ENCODE measurements at regions not wholly inside any gene's neighbourhood (a gene's known extent, or its start where the extent isn't known, plus 50 kb on each side); places are given as distances from the start of the nearest gene placed in this dataset.
A peak's percentile ranks its signal among the peaks of the same experiment; 100 is the strongest.

DNA sequence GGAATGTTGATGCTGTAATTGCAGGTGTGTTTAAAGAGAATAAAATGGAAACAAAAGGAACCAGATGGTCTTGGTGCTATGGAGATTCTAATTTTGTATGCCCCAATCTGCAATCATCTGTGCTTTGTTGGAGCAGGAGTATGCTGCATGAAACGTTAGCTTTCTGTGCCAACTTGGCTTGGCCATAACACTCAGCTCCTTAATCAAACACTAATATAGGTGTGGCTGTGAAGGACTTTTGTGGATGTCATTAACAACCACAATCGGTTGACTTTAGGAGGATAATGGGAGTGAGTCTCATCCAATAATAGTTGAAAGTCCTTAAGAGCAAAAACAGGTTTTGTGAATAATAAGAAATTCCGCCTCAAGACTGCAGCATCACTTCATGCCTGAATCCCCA lies 399.2 kb downstream of the NLGN4X start:
- DNase-seq (ENCODE audit: low read depth): no peak

DNA sequence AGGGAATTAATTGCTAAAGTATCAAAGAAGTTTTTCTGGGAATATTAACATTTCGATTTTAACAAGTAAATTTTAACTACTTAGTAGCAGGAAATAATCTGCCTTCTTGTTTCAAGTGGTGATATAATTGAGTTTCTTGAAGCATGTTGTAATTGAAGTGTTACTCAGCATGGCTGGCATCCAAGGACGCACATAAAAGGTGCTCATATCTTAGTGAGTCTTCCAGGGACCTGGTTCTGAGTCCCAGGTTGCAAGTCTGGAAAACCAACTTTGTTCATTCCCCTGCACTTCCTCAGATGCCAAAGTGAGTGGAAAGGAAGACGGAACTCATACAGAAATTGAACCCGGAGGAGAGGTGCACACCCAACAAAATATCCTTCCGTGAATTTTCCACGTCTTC lies 399.6 kb downstream of the NLGN4X start:
- no peak for DNase-seq (ENCODE audit: low read depth)

DNA sequence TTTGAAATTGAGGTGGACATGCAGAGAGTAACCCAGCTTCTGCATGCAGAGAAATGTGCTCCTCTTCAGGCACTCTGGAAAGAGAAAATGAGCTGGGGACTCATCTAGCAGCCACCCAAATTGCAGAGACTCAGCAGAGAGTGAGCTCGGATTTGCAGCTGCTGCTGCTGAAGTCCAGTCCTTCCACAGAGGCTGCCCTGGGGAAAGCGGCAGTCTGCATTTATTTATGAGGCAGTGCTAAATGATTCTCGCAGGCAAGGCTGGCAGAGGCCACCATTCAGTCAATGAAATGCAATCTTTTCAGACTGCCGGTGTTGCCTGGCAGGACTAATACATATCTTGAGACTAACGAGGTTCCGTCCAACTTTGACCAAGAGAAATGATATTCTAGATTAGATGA lies 404.8 kb downstream of the NLGN4X start:
- DNase-seq (ENCODE audit: low read depth): no peak

DNA sequence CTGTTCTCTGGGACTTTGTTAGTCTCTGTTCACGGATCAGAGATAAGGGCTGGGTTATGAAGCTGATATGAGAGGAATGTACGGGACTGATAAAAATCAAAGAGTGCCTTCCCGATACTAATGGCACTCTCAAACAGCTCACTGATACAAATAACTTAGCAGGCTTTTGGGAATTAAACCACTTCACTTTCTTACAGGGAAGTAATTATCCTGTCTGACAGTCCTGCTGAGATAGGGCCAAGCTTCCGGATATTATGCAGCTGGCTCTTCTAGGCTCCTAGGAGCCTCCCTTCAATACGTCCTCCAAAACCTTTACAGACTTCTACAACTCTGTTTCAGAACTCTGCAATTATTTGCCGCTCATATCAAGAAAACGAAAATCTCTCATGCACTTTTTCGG lies 418.0 kb downstream of the NLGN4X start:
- no peak for DNase-seq (ENCODE audit: low read depth)

DNA sequence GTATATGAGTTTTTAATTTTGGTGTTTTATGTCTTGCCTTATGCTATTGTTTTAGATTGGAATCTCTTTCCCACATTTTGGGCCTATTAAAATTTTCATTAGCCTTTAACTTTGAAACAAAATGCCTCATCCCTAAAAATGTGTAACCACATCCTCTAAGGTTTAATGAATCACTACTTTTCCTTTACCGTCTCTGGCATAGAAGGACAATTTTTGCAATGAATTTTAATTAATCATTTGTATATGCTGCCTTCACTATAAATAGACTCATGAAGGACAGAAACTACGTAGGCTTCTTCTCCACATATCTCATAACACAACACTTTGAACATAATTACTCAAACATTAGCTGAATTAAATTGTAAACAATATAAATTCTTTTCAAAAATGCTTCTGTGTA lies 421.5 kb downstream of the NLGN4X start:
- DNase-seq (ENCODE audit: low read depth): peak; percentile 8

DNA sequence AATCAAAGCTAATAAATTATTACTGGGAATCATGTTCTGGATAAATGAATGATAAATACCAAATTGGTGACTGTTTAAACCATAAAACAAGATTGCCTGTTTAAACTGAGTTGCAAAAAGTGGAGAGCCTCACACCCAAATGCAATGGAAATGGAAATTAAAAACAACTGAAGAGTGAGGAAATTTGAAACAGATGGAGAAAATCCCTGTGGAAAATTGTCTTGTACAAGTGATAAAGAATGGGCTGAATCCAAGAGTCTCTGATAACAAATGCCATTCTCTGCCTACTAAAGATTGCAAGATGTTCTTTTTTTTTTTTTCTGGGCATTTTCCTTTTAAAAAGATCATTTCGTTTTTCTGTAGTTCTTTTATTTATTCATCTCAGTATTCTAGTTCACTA lies 426.3 kb downstream of the NLGN4X start:
- DNase-seq (ENCODE audit: low read depth): no peak

DNA sequence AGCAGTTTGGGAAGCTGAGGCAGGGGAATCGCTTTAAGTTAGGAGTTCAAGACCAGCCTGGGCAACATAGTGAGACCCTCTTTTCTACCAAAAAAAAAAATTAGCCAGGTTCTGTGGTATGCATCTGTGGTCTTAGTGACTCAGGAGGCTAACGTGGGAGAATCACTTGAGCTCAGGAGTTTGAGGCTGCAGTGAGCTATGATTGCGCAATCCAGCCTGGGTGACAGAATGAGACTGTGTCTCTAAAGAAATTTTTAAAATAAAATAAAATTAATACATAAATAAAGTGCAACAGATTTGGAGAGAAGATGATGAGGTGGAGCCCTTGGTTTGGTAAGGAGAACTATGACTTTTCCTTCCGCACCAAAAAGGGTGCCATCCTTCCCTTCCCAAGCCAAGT lies 436.9 kb downstream of the NLGN4X start:
- no peak for DNase-seq (ENCODE audit: low read depth)

DNA sequence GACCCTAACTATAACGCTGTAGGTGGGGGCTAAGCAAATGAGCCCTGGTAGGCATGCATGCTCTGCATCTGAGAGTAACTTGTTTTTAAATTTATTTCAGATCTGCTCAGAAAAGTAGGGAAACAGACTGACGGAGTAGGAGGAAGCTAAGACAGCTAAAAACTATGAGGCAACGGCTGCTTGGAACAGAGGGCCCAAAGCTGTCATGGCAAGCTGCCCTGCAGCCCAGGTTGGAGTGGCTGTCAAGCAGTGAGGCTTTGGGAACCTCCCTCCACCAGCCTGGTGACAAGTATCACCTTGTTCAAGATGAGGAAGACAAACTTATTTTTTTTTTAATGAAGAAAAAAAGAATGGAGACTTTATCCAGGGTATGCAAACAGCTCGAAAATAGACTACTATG lies 439.8 kb downstream of the NLGN4X start:
- no peak for DNase-seq (ENCODE audit: low read depth)

DNA sequence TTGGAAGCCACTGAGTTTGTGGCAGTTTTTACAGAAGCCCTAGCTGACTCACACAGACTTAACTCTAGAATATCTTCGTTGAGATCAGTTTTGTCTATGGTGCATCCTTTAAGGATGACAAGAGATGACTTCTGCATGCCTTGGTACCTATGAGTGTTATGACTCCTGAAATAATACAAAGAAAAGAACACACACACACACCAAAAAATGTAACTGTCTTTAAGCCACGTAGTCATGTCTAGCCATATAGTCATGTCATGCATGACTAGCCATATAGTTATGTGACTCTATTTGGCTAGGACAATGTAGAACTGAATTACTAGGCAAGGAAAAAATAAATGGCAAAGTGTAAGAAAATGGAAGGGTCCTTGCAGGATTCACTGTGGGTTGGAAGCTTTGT lies 447.8 kb downstream of the NLGN4X start:
- DNase-seq (ENCODE audit: low read depth): no peak

DNA sequence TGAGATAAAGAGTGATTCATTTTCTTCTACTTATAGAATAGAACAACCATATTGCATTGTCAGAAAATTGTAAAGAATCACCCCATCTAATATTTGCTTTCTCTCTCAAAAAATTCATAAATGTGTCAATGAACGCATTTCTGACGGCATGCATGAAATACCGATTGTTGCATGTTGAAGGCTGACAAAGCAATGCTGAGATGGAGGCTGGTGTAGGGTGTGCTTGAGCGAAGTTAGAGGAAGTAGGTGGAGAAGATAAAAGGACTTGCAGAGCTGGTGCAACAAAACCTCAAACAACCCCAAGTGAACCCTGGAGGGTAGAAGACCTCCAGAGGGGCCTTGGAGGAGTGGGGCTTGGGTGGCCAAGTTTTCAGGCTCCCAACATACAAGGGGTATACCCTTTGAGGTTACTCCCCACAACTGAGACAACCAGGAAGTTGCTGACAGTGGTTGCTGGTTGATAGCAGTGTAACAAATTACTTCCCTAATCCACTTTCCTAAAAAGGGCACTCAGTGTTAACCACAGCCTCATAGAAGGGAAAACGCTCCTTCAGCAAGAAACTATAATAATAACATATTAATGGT lies 452.7 kb downstream of the NLGN4X start:
- no peak for DNase-seq (ENCODE audit: low read depth)

DNA sequence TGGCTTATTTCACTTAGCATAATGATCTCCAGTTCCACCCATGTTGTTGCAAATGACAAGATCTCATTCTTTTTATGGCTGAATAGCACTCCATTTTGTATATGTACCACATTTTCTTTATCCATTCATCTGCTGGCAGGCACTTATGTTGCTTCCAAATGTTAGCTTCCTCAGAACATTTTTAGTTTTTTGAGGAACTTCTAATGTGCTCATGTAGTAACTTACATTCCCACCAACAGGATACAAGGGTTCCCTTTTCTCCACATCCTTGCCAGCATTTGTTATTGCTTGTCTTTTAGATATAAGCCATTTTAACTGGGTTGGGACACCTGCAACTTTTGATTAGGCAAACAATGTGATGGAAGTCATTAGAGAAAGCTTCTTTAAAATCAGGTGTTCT lies 454.2 kb downstream of the NLGN4X start:
- DNase-seq (ENCODE audit: low read depth): no peak

DNA sequence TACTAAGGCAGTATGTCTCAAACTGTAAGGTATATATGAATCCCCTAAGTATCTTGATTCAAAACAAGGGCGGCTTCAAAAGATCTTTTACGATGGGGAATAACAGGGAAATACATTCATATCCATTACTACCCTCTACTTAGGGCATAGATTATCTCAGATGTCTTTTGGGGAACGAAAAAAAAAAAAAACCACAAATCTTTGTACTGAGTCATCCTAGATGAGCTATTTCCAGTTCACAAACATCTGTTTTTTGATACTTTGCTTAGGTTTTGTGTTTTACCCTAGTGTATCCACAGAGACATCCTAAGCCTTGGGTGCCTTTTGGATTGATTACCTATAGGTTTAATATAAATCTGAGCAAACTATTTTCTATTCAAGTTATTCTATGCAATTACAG lies 457.2 kb downstream of the NLGN4X start:
- peak; percentile 7 for DNase-seq (ENCODE audit: low read depth)

DNA sequence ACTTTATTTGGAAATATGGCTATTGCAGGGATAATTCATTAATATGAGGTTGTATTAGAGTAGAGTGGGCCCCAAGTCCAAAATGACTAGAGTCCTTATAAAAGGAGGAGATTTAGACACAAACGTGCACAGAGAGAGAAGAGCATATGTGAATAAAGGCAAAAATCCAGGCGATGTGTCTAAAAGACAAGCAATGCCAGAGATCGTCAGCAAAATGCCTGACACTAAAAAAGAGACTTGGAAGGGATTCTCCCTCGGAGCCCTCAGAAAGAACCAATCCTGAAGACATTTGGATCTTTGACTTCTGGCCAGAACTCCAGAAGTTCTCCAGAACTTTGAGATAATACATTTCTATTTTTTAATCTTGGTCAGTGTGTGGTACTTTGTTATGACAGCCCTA lies 472.1 kb downstream of the NLGN4X start:
- no peak for DNase-seq (ENCODE audit: low read depth)

DNA sequence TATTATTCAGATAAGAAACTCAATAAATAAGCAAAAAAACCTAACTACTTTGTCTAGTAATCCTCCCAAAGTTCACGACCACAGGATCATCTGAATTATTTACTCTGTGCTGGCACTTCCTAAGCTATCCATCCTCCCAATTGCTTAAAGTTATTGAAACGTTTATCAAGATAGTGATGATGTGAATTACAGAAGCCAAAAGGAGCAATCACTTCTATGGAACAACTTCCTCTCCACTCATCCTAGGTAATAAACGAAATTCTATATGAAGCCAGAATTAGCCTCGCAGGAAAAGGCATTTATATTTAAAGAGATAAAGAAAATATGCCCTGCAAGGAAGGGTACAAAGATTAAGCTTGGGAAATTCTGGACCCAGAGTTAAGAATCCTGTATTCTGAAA lies 475.4 kb downstream of the NLGN4X start:
- no peak for DNase-seq (ENCODE audit: low read depth)

DNA sequence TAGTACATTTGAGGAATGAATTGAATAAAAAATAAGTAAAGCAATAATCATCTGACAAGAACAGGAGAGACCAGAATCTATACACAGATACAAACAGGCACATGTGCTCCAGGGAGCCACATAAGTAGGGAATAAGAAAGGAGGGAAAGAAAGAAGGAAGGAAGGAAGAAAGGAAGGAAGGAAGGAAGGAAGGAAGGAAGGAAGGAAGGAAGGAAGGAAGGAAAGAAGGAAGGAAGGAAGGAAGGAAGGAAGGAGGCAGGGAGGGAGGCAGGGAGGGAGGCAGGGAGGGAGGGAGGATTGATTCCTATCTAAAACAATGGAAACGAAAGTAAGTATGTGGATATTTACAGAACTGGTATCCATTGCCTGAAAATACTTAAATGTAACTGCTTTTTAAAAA lies 475.8 kb downstream of the NLGN4X start:
- no peak for DNase-seq (ENCODE audit: low read depth)

DNA sequence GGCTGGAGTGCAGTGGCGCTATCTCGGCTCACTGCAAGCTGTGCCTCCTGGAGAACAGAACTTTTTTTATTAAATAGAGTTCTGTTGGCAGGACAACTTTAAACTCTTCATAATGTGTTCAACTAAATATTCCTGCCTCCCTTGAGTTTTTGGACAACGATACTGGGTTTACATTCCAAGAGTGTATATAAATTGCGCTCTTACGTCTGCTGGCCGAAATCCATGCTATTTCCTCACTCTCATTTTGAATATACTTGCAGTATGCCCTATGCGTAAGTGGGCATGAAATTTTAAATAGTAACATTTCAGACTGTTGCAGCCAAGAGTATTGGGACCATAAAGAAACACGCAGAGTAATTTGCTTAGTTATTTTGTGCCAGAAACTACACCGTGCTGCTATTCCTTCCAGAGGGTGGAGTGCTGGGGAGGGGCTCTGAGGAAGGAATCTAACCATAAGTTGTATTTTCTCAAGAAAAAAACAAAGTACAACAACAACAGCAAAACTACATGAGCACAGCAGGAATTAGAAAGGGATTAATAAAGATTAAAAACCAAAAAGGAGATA lies 480.0 kb downstream of the NLGN4X start:
- DNase-seq (ENCODE audit: low read depth): no peak

DNA sequence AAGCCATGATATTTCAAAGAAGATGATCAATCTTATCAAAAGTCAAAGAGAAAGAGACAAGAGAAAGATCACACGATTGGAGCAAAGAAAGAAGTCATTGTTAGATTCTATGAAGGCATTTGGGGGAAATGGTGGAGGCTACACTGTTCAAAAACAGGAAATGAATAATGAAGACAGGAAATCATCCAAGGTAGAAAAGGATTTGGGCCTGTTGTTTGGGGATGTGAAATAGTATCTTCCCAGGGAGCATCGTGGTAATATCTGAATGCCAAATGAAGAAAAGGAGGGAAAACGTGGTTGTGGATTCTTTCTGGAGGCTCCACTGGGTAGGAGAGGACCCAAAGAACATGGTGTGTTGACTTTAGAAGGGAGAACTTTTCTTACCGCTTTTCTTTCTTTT lies 482.4 kb downstream of the NLGN4X start:
- no peak for DNase-seq (ENCODE audit: low read depth)

DNA sequence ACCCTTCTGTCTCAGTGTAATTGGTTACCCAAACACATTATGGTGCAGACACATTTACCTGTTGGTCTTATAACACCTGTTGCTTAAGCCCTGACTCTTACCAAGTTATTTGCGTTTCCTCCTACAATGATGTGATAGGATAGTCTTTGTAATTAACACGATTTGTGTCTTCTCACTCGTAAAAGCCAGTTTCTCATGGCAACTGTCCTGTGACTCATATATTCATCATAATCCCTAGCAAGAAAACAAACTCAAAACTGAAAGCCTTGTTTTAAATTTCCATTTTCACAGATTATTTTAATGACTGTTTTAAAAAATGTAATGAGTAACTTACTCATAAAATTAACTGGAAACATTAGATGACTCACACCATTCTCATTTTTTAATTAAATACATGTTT lies 495.2 kb downstream of the NLGN4X start:
- DNase-seq (ENCODE audit: low read depth): peak; percentile 51

DNA sequence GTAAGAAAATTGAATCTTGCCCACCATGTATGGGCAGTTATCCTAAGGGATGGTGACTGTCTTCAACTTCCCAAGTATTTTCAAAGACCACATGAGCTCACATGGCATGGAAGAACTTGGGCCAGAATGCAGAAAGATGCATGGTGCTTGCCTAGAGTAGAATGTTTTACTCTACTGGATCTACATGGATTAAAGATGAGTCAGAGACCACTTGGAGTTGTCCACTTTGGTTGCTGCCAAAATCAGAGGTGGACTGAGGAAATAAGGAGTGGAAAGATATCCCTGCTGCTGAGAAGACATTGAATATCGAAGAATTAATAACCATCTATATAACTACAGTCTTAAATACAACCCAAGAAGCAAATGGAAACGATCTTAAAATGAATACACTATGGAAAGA lies 498.1 kb downstream of the NLGN4X start:
- peak; percentile 41 for DNase-seq (ENCODE audit: low read depth)

DNA sequence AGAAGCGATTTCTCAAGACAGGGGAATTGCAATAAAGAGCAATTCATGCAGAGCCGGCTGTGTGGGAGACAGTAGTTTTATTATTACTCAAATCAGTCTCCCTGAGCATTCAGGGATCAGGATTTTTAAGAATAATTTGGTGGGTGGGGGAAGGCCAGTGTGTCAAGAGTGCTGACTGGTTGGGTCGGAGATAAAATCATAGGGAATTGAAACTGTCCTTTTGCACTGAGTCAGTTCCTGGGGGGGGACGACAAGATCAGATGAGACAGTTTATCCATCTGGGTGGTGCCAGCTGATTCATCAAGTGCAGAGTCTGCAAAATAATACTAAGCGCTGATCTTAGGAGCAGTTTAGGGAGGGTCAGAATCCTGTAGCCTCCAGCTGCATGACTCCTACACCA lies 502.4 kb downstream of the NLGN4X start:
- peak; percentile 79 for DNase-seq (ENCODE audit: low read depth)

DNA sequence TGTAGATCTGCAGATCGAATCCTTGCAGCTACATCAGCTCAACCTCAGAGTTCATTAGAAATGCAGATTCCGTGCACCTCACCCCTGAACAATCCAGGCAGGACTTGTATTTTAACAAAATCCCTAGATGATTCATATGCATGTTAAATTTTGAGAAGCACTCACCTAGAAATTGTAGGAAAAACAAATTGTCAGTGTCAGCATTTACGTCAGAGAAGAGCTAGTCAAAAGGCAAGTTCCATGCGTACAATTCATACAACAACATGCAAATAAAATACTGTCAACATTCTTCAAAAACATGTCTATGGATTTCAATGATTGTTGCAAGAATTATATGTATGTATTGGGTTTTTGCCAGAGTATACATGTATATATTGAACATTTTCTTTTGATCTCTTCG lies 504.5 kb downstream of the NLGN4X start:
- DNase-seq (ENCODE audit: low read depth): no peak

DNA sequence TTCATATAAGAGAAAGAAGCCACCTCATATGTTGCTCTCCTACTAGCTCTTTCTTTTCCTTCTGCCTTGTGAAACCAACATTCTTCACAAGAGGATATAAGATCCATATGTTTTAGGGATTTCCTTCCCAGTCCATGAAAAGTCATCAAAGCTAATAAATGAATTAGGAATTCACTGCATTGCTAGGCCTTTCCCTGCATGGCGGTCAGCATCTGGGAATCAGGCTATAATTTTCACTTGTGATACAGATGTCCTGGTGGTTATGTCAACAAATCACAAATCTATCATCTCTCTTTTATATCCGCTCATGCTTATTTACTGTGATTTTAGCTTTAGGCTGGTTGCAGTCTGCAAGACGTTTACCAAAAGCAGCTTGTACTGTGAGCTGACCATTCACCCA lies 510.0 kb downstream of the NLGN4X start:
- DNase-seq (ENCODE audit: low read depth): no peak

DNA sequence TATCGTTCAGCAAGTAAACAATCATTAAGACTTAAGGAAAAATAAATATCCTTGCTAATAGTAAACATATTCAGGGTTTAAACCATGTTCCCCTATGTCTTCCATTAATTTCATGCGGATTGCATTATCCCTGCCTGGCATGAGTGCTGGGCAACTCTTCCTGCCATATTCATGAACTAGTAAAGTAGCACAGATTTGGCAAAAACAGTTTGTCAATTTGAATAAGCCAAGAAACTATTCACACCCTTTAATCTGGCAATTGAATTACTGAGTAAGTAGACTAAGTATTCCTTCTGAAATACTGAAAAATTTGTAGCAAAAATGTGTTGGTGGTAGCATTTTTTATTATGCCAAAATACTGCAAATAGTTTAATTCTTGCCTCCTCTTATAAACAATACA lies 512.0 kb downstream of the NLGN4X start:
- no peak for DNase-seq (ENCODE audit: low read depth)

DNA sequence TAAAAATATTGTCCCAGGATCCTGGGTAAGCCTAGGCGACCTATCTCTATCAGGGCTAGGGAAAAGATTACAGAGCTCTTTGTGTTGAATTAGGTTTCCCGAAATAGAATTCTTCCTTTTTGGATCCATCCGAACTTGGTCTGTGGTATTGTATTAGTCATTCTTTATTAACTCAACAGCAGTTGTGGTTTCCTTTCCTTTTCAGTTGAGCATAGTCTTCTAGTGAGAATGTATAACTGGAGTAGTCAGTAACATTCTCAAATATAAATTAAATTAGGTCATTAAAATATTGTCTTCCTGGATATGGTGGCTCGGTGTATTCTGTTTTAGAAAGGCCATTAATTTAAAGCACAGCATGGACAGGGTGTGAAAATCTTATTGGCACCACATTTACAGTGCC lies 520.4 kb downstream of the NLGN4X start:
- DNase-seq (ENCODE audit: low read depth): peak; percentile 69
